GM12864 (cell line): ENCODE measurements at regions not wholly inside any gene's neighbourhood (a gene's known extent, or its start where the extent isn't known, plus 50 kb on each side); places are given as distances from the start of the nearest gene placed in this dataset.

Experiments used
- DNase-seq: peaks from one replicate; pipeline ENCODE4 v3.0.0-alpha.2; 2011; ENCODE audit warnings: low read depth
- H3K4me3 ChIP-seq: 2 replicates; pipeline ENCODE4 v1.5.1; 2011; ENCODE audit warnings: mild to moderate bottlenecking, low read depth, low read length, control low read depth
- TF ChIP-seq, protein P1 (sequence below): IDR thresholded peaks from 2 replicates; pipeline ENCODE4 v1.5.1; 2011; ENCODE audit warnings: low read depth, mild to moderate bottlenecking, moderate library complexity, low read length, control low read depth, inconsistent platforms; ENCODE audit errors: missing control alignments

- no peak overlapping the region for H3K4me3 ChIP-seq
- no peak for DNase-seq
- TF ChIP-seq, protein P1, sequence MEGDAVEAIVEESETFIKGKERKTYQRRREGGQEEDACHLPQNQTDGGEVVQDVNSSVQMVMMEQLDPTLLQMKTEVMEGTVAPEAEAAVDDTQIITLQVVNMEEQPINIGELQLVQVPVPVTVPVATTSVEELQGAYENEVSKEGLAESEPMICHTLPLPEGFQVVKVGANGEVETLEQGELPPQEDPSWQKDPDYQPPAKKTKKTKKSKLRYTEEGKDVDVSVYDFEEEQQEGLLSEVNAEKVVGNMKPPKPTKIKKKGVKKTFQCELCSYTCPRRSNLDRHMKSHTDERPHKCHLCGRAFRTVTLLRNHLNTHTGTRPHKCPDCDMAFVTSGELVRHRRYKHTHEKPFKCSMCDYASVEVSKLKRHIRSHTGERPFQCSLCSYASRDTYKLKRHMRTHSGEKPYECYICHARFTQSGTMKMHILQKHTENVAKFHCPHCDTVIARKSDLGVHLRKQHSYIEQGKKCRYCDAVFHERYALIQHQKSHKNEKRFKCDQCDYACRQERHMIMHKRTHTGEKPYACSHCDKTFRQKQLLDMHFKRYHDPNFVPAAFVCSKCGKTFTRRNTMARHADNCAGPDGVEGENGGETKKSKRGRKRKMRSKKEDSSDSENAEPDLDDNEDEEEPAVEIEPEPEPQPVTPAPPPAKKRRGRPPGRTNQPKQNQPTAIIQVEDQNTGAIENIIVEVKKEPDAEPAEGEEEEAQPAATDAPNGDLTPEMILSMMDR, result no peak
Observed at GRCh38 chr6:170022827-170023619, 267.9 kb downstream of the DLL1 start.

DNA sequence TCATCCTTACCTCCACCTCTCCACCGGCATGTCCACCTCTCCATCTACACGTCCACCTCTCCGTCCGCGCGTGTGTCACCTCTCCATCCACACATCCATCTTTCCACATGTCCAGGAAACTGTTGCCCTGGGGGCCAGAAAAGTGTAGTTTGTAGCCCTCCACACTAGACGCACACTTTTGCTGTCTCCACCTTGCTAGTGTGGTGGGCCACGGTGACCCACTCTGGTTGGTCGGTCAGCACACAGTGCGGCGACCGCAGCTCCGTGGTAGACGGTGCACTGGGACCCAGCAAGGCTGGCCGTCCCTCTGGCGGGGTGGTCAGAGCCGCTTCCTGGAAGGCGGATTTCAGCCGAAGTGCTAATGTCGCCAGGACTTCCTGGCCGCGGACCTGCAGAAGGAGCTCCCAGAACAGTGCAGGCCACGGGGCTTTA is 268.6 kb downstream of the DLL1 start:
- TF ChIP-seq, protein P1, result no peak
- no peak for DNase-seq
- H3K4me3 ChIP-seq, result no peak overlapping the region

GRCh38 chr6:170021579-170021978 is 269.3 kb downstream of the DLL1 start:
- TF ChIP-seq, protein P1, result no peak
- DNase-seq, result no peak
- no peak overlapping the region for H3K4me3 ChIP-seq

DNA sequence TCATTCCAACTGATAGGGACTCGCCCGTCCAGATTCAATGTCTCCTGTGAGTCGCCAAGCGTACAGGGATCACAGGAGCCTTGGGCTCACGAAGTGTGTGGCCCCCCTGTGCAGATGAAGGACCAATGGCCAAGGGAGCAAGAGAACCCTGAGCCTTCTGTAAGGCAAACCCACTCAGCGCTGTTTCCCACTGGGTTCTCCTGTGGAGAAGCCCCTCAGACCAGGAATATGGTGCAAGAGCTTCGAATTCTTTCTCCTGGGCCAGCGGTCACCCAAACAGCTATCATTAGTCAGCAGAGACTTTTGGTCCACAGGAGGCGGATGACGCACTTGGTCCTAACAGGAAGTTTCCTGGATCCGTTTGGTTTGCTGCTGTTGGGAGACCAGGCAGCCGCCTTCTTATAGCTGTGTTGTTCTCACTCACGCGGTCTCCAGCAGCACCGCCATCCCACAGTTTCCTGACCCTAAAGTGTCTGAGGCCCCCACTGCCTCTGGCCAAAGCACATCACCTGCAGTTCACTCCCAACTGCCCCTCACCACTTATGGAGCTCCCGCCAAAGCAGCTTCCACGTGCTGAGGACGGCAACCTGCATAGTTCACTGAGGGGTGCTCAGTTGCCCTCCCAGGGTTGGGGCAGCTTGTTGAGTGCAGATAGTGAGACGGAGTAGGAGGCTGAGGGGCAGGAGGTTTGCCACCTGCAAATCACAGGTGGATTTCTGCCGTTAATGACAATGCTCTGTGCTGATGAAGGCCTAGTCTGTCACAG is 268.6 kb downstream of the ERMARD start:
- TF ChIP-seq, protein P1, result no peak
- no peak for DNase-seq

DNA sequence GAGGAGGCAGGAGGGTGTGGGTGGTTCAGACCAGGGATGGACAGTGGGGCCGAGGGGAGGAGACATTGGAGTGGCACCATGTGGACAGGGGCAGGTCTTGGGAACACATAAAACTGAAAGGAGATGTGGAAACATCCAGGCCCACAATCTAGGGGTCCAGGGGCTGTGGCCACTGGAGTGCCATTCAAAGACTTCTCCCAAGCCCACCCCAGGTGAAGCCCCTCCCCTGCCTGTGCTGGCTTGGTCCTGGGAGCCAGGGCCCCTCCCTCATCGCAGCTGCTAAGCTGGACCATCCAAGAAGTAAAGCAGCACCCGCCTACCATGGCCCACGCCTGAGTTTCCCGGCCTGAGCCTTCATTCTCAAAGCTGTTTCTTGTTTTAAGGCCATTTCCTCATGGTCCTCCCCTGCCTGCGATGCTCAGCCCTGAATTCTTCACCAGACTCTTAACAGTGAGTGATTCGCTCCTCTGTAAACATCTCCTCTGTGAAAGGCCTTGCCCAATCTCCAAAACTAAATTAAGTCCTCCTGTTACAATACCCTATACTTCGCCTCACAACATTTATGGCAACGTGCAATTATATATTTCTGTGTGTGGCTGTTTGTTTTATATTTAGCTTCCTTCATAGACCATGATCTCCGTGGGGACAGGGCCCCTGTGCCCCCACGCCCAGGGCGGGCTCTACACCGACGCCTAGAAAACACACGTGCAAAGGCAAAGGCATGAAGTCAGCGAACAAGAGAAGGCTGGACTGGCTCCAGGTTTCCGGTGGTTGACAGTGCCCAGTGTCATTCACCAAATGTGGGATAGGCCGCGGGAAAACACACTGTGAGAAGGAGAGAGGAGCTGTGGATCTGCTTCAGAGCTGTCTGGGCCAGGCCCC is 267.8 kb downstream of the ERMARD start:
- no peak for DNase-seq
- H3K4me3 ChIP-seq, result no peak overlapping the region
- TF ChIP-seq, protein P1, result no peak

More for the DNA sequence above, 268.6 kb downstream of the ERMARD start:
- no peak overlapping the region for H3K4me3 ChIP-seq

DNA sequence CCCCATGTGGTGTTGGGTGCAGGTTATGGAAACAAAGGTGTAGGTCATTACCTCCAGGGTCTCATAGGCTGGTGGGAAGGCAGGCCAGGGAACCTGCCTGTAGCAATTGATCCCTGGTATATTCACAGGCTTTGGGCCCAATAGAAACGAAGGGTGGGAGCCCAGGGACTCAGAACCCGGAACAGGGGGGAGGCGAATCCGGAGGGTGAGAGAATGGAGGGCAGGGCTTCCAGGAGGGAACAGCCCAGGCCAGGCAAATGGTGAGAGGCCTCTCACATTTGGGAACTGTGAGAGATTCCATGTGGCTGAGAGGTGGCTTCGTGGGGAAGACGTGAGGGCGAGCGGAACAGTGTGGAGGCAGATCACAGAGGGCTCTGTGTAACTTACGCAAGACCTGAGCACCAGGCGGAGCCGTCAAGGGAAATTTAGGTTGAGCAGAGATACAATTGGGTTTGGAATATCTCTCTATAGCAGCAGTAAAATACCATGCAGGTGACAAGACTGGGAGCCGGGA is 267.1 kb downstream of the ERMARD start:
- DNase-seq, result no peak
- no peak overlapping the region for H3K4me3 ChIP-seq
- TF ChIP-seq, protein P1, result no peak
